ENCODE measurements at regions not wholly inside any gene's neighbourhood (a gene's known extent, or its start where the extent isn't known, plus 50 kb on each side); places are given as distances from the start of the nearest gene placed in this dataset.
A peak's percentile ranks its signal among the peaks of the same experiment; 100 is the strongest.
"Not testable (repeated sequence)": the region's sequence is repeated elsewhere in the genome, so short reads cannot be mapped to it uniquely, and the experiment has no call there.

DNA sequence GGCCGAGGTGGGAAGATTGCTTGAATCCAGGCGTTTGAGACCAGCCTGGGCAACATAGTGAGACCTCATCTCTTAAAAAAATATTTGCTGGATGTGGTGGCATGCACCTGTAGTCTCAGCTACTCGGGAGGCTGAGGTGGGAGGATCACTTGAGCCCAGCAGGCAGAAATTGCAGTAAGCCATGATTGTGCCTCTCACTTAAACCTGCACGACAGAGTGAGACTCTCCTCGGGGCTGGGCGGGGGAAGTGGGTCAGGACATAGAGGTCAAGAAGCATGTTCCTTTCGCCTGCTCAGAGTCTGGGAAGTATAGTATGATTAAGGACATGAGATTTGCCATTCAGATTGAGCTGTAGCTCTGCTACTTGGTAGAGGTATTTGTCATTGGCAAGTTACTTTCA, 52.3 kb downstream of the SEPTIN7 start:
- not testable (repeated sequence) for DNase-seq

DNA sequence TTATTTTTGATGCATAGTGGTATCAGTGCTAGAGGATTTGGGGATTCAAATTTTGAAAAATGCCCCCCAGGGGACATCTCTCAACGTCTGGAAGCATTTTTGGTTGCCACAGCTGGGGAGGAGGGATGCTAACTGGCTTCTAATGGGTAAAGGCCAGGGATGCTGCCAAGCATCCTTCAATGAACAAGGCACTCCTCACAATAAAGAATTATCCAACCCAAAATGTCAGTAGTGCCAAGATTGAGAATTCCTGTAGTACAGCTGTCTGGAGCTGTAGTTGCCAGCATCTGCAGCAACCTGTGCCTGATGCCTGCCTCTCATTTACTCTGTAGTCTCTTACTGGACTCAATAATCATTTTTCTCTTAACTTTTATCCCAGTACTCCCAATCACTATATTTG, 53.5 kb downstream of the SEPTIN7 start:
- no peak for DNase-seq

GRCh38 chr7:35856175-35856574, 55.3 kb downstream of the SEPTIN7 start:
- DNase-seq = no peak

DNA sequence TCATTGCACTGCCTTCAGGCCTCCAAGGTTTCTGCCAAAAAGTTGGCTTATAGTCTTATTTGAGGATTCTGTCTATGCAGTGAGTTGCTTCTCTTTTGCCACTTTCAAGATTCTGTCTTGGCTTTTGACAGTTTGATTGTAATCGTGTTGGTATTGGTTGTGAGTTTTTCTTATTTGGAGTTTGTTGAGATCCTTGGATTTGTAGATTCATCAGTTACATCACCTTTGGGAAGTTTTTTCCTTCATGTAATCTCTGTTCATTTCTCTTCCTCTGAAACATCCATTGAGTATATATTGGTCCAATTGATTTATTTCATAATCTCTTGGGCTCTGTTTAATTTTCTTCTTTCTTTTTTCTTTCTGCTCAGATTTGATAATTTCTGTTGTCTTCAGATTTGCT, 59.8 kb downstream of the SEPTIN7 start:
- no peak for DNase-seq

DNA sequence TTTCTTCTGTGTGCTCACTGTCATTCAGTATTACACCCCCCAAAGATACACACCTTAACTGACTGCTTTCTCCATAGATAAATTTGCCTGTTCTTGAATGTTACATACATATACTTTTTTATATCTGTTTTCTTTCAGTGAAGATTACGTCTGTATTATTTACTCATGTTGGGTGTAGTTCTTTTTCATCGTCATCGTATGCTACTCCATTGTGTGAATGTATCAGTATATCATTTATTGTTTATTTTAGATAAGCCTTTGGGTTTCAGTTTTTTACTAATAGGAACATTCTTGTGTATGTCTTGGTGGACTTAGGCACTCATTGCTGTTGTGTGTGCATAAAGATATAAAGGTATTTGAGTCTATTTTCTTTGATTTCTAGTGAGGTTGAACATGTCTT, 64.4 kb downstream of the SEPTIN7 start:
- no peak for DNase-seq

GRCh38 chr7:35866186-35866585, 65.3 kb downstream of the SEPTIN7 start:
- DNase-seq = no peak

- peak; percentile 31 for DNase-seq
Measured at GRCh38 chr7:35869117-35869516, 68.3 kb downstream of the SEPTIN7 start.

DNA sequence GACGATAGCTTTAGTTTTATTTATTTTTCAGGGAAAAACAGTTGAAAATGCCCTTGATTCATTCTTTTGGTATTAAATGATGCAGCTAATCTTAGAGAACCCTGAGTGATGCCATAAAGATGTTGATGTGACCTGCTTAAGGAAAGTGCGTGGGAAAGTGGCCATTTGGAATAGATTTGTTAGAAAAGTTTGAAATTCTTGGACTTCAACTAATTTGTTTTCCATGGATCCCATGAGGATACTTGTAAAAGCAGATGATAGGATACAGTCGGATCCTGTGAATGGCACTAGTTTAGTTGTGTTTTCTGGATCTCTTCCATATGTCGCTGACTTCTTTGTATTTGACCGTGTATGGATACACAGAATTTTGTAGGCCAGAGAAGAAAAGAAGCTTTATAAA, 69.0 kb downstream of the SEPTIN7 start:
- DNase-seq = no peak

DNA sequence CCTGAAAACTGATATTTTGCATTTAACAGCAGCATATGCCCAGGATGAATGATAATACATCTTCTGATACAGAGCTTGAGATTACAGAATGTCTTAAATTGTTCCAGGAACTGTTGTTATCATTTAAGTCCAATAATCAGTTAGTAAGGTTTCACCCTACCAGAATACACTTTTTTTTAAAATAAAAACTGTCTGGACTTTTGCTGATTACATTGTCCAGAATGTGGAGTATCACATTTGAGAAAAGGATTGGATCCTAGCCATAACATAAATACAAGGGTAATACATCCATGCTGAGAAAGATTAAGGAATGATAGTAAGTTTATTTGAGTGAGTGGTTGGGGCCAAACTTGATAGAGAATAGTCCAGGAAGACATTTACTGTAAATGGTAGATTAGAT, 71.0 kb downstream of the SEPTIN7 start:
- DNase-seq = no peak

GRCh38 chr7:35874886-35875285, 74.0 kb downstream of the SEPTIN7 start:
- no peak for DNase-seq

DNA sequence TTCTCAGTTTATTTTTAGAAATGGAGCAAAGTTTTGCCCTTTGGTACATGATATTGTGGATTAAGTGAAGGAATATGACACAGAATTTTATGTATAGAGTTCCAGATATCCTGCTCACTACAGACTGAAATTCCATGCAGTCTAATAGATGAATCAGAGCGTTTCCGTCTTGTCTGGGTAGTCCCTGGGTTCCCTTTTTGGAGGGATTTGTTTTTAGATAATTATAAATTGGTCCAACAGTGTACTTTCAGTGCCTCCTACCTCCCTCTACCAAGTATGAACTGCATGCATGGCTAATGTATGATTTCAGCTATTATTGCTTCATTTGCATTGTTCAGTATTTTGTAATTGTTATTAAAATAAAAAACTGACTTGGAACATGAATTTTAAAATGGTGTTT, 74.4 kb downstream of the SEPTIN7 start:
- DNase-seq = no peak

- no peak for DNase-seq
Measured at GRCh38 chr7:35878351-35878750, 77.5 kb downstream of the SEPTIN7 start.

- not testable (repeated sequence) for DNase-seq
Measured at GRCh38 chr7:35887430-35887829, 86.6 kb downstream of the SEPTIN7 start.

DNA sequence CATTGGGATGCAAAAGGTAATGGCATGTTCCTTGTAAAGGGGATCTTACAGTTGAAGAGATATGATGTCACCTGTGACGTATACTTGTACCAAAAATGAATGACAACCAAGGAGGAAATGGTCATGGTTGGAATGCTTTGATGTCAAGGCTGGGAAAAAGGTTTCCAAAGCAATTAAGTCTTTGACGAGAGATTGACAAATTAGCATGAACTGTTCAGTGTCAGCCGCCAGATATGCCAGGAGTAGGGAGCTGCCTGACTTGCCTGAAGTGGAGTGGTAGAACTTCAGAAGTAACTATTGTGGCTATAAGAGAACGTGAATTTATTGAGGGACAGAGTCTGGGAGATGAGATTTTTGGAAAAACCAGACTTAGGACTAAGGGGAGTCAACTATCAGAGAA, 88.1 kb downstream of the SEPTIN7 start:
- no peak for DNase-seq

DNA sequence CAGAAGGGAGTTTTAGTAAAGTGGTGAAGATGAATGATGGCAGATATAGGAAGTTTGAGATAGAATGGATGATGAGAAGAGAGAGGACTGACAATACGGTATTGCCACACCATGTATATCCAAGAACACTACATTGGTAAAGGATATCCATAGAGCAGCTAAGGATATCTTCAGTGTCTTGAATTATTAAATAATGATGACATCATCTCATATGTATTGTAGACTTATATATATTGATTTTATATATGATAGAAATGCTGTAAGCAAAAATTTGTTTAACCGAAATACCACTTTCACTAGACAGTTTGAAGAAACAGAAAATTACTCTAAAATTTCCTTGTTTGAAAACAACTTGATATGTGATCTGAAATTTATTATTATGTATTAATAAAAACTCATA, 89.0 kb downstream of the SEPTIN7 start:
- no peak for DNase-seq

GRCh38 chr7:35891004-35891830, 90.4 kb downstream of the SEPTIN7 start:
- DNase-seq = no peak

GRCh38 chr7:35893649-35894048, 92.8 kb downstream of the SEPTIN7 start:
- DNase-seq = no peak

DNA sequence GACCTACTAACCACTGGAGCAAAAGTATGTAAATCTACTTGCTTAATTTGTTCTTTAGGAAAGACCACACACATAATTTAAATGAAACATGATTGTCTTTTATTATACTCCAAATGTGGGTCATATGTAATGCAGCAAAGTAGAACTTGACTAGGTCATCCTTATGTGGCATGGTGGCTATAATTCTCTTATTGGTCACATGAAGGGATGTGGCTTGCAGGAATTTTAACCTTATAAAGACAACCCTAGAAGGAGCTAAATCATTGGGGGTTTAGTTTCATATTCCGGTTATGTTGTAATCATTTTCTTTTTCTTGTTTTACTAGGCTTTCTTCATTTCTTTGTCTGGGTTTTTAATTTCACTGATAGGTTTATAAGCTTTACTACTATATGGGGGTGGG, 93.9 kb downstream of the SEPTIN7 start:
- no peak for DNase-seq

DNA sequence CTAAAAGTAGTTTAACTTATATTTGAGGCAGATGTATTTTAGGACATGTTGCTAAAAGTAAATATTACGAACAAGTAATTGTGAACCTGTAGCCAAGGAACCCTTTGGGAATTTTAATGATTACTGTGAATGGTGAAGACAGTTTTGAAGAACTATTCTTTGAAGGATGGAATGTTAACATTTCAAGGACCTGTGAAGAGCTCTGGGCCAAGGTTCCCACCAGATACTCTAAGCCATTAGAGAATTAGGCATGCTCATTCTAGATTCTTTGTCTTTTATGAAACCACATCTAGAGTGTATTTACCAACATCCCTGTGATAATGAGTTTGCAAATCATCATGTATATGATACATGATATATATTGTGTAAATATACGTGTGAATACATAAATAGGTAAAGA, 99.8 kb downstream of the SEPTIN7 start:
- no peak for DNase-seq

DNA sequence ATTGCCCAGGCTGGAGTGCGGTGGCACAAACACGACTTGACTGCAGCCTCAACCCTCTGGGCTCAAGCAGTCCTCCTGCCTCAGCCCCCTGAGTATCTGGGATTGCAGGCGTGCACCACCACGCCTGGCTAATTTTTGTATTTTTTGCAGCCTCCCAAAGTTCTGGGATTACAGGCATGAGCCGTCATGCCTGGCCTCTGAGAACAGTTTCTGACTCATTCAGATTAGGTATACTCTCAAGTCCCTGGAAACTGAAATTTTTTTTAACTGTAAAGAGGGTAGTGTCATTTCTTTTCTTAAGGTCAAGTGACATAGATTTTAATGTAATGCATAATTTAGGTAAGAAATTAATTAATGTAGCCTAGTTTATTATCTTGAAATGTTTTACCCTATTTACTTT, 104.7 kb downstream of the SEPTIN7 start:
- DNase-seq = no peak

- peak; percentile 78 for DNase-seq
Measured at GRCh38 chr7:35906191-35906908, 105.5 kb downstream of the SEPTIN7 start.

DNA sequence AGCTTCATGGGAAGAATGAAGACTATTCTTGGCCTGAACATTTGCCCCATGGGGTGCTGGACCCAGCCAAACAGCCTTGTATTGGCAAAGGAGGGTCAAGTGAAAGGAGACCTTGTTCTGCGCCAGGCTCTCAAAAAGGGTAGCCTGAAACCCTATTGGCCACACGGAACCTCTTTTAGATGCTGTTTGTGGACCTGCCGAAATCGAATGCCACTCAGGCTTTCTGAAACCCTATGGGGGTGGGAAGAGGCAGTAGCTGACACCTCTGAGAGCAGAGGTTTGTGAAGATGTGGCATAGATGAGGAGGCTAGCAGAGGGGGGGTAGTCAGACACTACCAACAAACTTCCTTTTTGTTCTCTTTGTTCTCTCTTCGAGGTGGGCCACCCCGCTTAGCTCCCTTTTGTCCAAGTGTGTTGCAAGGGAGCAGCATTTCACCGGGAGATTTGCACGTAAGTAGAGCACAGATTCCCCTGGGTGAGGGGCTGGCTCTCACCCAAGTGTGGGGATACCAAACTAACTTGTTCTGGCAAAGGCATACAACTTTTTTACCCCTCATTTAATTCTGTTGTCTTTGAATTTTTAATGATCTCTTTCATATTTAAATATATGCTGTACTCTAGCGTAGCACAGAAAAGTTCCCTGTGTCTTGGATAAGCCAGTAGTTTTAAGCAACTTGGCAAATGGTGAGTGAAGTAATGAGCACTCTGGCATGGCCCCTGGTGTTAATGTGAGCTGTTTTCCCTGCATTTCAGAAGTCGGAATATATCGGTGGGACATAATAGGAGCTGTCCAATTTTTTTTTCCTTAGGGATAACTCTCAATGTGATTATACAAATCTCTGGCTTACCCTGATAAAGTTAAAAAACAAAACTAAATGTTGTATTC, 107.7 kb downstream of the SEPTIN7 start:
- DNase-seq = no peak

GRCh38 chr7:35909870-35910357, 109.1 kb downstream of the SEPTIN7 start:
- no peak for DNase-seq
